OCI-LY1 (cell line): ENCODE measurements at regions not wholly inside any gene's neighbourhood (a gene's known extent, or its start where the extent isn't known, plus 50 kb on each side); places are given as distances from the start of the nearest gene placed in this dataset.

ENCODE experiments used
- CTCF ChIP-seq: fragments of 200-600 bp; sonication (generic), shearing (Covaris generic); IDR thresholded peaks from 2 replicates; pipeline ENCODE4 v1.5.1; 2017; ENCODE audit warnings: mild to moderate bottlenecking, antibody characterized with exemption, low read length, moderate library complexity, mixed read lengths
- EZH2 ChIP-seq: fragments of 200-600 bp; sonication (generic), shearing (Covaris generic); IDR thresholded peaks from 2 replicates; pipeline ENCODE4 v1.8.0; 2017; ENCODE audit warnings: borderline replicate concordance, mixed run types, mild to moderate bottlenecking, antibody characterized with exemption, low read length, moderate library complexity, mixed read lengths

GRCh38 chr10:131580076-131580652, 268.6 kb upstream of the TCERG1L start:
- TF ChIP-seq CTCF (no peak), EZH2 (no peak)
